ENCODE measurements at regions not wholly inside any gene's neighbourhood (a gene's known extent, or its start where the extent isn't known, plus 50 kb on each side); places are given as distances from the start of the nearest gene placed in this dataset.

GRCh38 chr6:137816133-137816579 lies 50.9 kb upstream of the TNFAIP3 start:
- no peak for DNase-seq (ENCODE audit: low read depth in 1 of 2, low spot score in 1 of 2)
- Histone ChIP-seq H3K36me3 (no peaks in the 10 kb centered on the region), H3K4me3 (no peak overlapping the region), H3K27ac (no peak overlapping the region), H3K27me3 (no peaks in the 10 kb centered on the region), H3K9me3 (ENCODE audit: low read depth) (no peaks in the 10 kb centered on the region), H3K4me1 (ENCODE audit: low read depth) (peaks cover 4% of the 10 kb centered on the region)
- TF ChIP-seq, protein P1, sequence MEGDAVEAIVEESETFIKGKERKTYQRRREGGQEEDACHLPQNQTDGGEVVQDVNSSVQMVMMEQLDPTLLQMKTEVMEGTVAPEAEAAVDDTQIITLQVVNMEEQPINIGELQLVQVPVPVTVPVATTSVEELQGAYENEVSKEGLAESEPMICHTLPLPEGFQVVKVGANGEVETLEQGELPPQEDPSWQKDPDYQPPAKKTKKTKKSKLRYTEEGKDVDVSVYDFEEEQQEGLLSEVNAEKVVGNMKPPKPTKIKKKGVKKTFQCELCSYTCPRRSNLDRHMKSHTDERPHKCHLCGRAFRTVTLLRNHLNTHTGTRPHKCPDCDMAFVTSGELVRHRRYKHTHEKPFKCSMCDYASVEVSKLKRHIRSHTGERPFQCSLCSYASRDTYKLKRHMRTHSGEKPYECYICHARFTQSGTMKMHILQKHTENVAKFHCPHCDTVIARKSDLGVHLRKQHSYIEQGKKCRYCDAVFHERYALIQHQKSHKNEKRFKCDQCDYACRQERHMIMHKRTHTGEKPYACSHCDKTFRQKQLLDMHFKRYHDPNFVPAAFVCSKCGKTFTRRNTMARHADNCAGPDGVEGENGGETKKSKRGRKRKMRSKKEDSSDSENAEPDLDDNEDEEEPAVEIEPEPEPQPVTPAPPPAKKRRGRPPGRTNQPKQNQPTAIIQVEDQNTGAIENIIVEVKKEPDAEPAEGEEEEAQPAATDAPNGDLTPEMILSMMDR (IDR thresholded peaks at IDR 0.05; ENCODE audit: low read depth, low read length): no peak

DNA sequence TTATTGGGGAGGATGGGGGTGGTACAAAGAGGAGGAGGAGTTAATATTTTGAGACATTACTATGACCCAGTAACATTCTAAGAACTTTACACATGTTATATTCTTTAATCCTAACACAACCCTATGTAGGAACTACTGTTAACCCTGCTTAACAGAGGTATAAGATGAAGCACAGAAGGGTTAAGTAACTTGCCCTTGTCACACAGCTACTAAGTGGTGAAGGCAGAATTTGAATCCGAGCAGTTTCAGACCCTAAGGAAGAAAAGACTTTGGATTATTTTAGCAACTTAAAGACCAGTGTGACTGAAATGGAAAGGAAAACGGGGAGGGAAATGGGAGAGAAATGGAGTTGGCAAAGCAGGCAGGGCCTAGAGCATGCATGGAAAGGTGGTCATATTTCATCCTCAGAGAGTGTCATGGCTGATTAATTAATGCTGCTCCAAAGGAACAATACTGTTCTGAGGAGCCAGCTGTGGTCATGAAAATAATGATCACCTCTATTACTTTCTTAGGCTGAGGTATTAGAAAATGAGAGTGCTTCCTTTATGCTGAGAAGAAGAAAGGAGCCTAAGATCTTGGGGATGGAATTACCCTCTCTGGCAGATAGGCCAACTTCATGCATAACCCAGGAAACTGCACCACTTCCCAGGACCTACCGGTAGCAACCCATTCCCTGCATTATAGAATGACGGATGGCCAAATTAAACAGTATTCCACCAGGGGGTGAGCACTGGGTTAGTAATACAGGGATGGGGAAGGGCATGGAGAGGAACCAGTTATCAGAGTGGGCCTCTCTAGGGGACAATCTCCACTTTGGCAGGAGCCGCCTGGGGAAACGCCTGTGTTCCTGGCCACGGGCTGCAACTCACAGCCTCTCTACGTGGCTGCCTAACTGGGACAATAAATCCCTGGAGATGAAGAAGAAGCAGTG lies 50.1 kb upstream of the TNFAIP3 start:
- Histone ChIP-seq H3K4me3 (no peak overlapping the region), H3K27ac (no peak overlapping the region), H3K9me3 (ENCODE audit: low read depth) (no peaks in the 10 kb centered on the region), H3K36me3 (no peaks in the 10 kb centered on the region), H3K4me1 (ENCODE audit: low read depth) (peaks cover 4% of the 10 kb centered on the region), H3K27me3 (no peaks in the 10 kb centered on the region)
- no peak for DNase-seq (ENCODE audit: low read depth in 1 of 2, low spot score in 1 of 2)
- TF ChIP-seq, protein P1 (IDR thresholded peaks at IDR 0.05; ENCODE audit: low read depth, low read length): no peak

Measured in cardiac muscle cell (in vitro differentiated cells and primary cell).